Small intestine (tissue), 7 donors: ENCODE measurements at regions not wholly inside any gene's neighbourhood (a gene's known extent, or its start where the extent isn't known, plus 50 kb on each side); places are given as distances from the start of the nearest gene placed in this dataset.

Experiments used
- DNase-seq, 2 donors: peaks; one replicate each; pipeline versions ENCODE4 v3.0.0 to v3.0.0-alpha.2; 2013
- FAIRE-seq: peaks from 2 replicates; lab custom pipeline; 2012; peaks lifted over from hg19 to GRCh38; lab: Jason Lieb, UNC
- H3K27ac ChIP-seq, 3 donors: one replicate each; pipeline ENCODE4 v1.5.1; 2013; ENCODE audit warnings: low read length in 2 of 3, mild to moderate bottlenecking in 2 of 3, control low read depth in 1 of 3, inconsistent platforms in 1 of 3, low read depth in 1 of 3, moderate library complexity in 1 of 3
- H3K27me3 ChIP-seq, 3 donors: one replicate each; pipeline ENCODE4 v1.6.1; 2013; ENCODE audit warnings: low read length in 3 of 3, inconsistent platforms in 1 of 3; ENCODE audit not compliant: control insufficient read depth in 3 of 3, insufficient read depth in 3 of 3
- H3K36me3 ChIP-seq, 3 donors: one replicate each; pipeline ENCODE4 v1.6.1; 2013; ENCODE audit warnings: low read length in 3 of 3, inconsistent platforms in 1 of 3, low read depth in 1 of 3, mild to moderate bottlenecking in 1 of 3, moderate library complexity in 1 of 3; ENCODE audit not compliant: control insufficient read depth in 3 of 3, insufficient read depth in 2 of 3
- H3K4me1 ChIP-seq, 3 donors: one replicate each; pipeline ENCODE4 v1.6.1; 2013; ENCODE audit warnings: low read length in 2 of 3, inconsistent platforms in 1 of 3, low read depth in 1 of 3, mild to moderate bottlenecking in 1 of 3, moderate library complexity in 1 of 3; ENCODE audit not compliant: control insufficient read depth in 3 of 3, insufficient read depth in 2 of 3
- H3K4me3 ChIP-seq, 3 donors: one replicate each; pipeline ENCODE4 v1.5.1; 2013; ENCODE audit warnings: low read length in 3 of 3, control low read depth in 1 of 3, inconsistent platforms in 1 of 3, low read depth in 1 of 3, mild to moderate bottlenecking in 1 of 3, moderate library complexity in 1 of 3
- H3K9me3 ChIP-seq, 2 donors: one replicate each; pipeline ENCODE4 v1.6.1; 2013; ENCODE audit warnings: low read depth in 1 of 2, low read length in 1 of 2; ENCODE audit not compliant: control insufficient read depth in 2 of 2, insufficient read depth in 1 of 2
- WGBS, 3 donors: extraction: QIAGEN DNeasy Blood & Tissue Kit; methylation state at CpG; one replicate each; pipeline ENCODE4 v1.1.7; 2013; 5-methylcytosine and 5-hydroxymethylcytosine counted together
- donor health status: healthy with polysubstance abuse.
- donor health status: control.
- donor health status: control.
- donor health status: Bipolar disorder and iron deficiency.
- donor health status: healthy.

GRCh38 chr10:53260213-53260612 is 487.6 kb upstream of the MBL2 start:
- FAIRE-seq (no peak), DNase-seq (no peak)
- Histone ChIP-seq H3K4me3 (no peak overlapping the region), H3K27ac (no peak overlapping the region), H3K4me1 (no peaks in the 10 kb centered on the region), H3K9me3 (no peaks in the 10 kb centered on the region), H3K27me3 (no peaks in the 10 kb centered on the region), H3K36me3 (no peaks in the 10 kb centered on the region)
- WGBS, 3 donors, result 46 to 58% (median 52%) methylated on average over 1 of the region's 1 CpG

- no peak for FAIRE-seq
These were observed 484.0 kb upstream of the MBL2 start for GRCh38 chr10:53256623-53257022.

DNA sequence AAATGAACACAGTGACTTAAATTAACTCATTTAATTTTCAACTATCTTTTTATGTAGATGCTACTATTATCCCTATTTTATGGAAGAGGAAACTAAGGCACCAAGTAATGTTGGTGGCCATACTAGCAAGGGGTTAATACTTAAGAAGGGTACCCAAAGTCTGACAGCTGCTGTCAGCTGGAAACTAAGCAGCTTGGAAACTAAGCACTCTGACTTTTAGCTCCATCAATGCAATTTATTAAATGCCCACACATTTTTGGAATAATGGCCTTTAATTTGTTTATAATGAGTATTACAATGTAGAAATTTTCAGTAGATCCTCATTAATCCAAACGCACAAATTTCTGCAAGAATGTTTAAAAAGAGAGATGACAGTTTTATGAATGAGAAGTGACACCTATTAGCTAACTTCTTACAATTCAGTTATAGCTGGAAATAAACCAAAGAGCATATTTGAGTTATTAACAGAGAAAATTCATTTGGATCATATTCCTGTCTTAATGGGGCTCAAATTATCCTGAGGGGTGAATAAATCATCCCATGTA is 483.1 kb upstream of the MBL2 start:
- H3K4me1 ChIP-seq, result no peaks in the 10 kb centered on the region
- no peaks in the 10 kb centered on the region for H3K27me3 ChIP-seq
- 64 to 88% (median 76%) methylated on average over 1 of the region's 1 CpG for WGBS, 3 donors
- H3K27ac ChIP-seq, result no peak overlapping the region
- FAIRE-seq, result no peak
- no peak overlapping the region for H3K4me3 ChIP-seq
- no peaks in the 10 kb centered on the region for H3K36me3 ChIP-seq
- no peak for DNase-seq
- peaks cover 0 to 8% of the 10 kb centered on the region in 2 donors for H3K9me3 ChIP-seq

More at GRCh38 chr10:53256623-53257022, 484.0 kb upstream of the MBL2 start:
- no peak overlapping the region for H3K27ac ChIP-seq
- H3K4me3 ChIP-seq, result no peak overlapping the region
- no peaks in the 10 kb centered on the region for H3K4me1 ChIP-seq
- H3K36me3 ChIP-seq, result no peaks in the 10 kb centered on the region
- H3K9me3 ChIP-seq, result peaks cover 0 to 8% of the 10 kb centered on the region in 2 donors
- DNase-seq, result peak in 1 of 2 donors; percentile 3
- H3K27me3 ChIP-seq, result no peaks in the 10 kb centered on the region

- Histone ChIP-seq H3K27me3 (no peaks in the 10 kb centered on the region), H3K27ac (no peak overlapping the region), H3K4me3 (no peak overlapping the region), H3K36me3 (no peaks in the 10 kb centered on the region), H3K4me1 (no peaks in the 10 kb centered on the region), H3K9me3 (peaks cover 0 to 8% of the 10 kb centered on the region in 2 donors)
- DNase-seq (no peak), FAIRE-seq (no peak)
- 48 to 56% (median 51%) methylated on average over 3 of the region's 3 CpGs for WGBS, 3 donors
These were observed 480.6 kb upstream of the MBL2 start for GRCh38 chr10:53253221-53253620.

DNA sequence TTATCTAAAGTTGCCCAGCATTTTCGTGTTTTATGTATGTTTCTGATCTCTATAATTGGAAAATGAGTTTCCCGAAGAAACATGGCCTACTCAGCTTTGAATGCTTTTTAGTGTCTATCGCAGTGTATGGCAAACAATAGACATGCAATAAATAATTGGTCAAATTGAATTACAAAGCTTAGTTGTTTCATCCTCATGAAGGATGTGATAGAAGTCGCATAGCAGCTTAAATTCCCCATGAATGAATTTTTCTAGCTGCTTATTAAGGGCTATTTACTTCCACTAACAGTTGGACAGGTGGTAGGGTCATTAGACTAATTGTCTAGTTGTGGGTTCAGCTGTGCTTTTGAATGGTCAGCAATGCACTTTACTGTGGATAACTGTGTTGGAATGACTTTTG is 467.3 kb upstream of the MBL2 start:
- Histone ChIP-seq H3K9me3 (no peaks in the 10 kb centered on the region), H3K4me3 (no peak overlapping the region), H3K36me3 (no peaks in the 10 kb centered on the region), H3K27ac (no peak overlapping the region), H3K27me3 (no peaks in the 10 kb centered on the region), H3K4me1 (no peaks in the 10 kb centered on the region)
- DNase-seq (no peak), FAIRE-seq (no peak)
- 82 to 87% (median 85%) methylated on average over 4 of the region's 4 CpGs for WGBS, 3 donors

DNA sequence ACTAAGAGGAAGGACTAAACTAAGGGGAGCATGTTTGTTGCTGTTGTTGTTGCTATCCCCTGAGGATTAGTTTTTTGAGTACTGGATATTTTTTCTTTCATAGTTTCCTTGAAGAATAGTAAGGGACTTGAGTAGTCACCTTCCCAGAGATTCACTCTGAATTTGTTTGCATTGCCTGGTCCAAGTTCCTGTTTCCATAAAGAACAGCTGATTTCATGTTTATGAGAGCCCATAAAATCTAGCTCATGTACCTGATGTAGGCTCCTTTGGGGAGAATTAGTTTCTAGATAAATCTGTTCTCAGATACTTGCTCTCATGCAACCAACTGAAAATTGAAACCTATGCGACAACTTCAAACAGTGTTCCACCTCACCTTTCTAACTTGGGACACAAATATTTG is 464.4 kb upstream of the MBL2 start:
- Histone ChIP-seq H3K4me3 (no peak overlapping the region), H3K4me1 (no peaks in the 10 kb centered on the region), H3K27ac (no peak overlapping the region), H3K27me3 (no peaks in the 10 kb centered on the region), H3K9me3 (no peaks in the 10 kb centered on the region), H3K36me3 (no peaks in the 10 kb centered on the region)
- DNase-seq (peak in 1 of 2 donors; percentile 47), FAIRE-seq (no peak)
- WGBS, 3 donors, result 70 to 82% (median 75%) methylated on average over 1 of the region's 1 CpG

DNA sequence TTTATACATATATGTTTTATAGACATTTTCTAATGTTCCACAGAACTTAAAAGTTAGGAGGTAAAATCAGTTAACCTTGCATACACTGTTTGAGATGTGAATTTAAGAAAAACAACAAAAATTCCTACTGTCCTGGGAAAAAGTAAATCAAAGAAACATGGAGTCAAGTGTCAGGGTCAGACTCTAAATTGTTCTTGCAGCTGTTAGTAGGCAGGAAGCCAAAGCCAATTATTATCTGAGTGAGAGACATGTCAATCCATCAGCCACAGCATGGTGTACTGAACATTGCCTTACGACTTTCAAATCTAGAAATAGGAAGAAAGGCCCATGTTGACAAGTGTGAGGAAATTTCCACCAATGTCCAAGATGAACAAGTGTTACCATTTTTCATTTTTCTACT is 461.2 kb upstream of the MBL2 start:
- Histone ChIP-seq H3K27me3 (no peaks in the 10 kb centered on the region), H3K9me3 (no peaks in the 10 kb centered on the region), H3K4me3 (no peak overlapping the region), H3K36me3 (no peaks in the 10 kb centered on the region), H3K4me1 (no peaks in the 10 kb centered on the region), H3K27ac (no peak overlapping the region)
- DNase-seq (no peak), FAIRE-seq (no peak)
- WGBS, 3 donors, result 40 to 52% (median 48%) methylated on average over 1 of the region's 1 CpG

- Histone ChIP-seq H3K27ac (no peak overlapping the region), H3K36me3 (no peaks in the 10 kb centered on the region), H3K27me3 (no peaks in the 10 kb centered on the region), H3K4me3 (no peak overlapping the region), H3K9me3 (no peaks in the 10 kb centered on the region), H3K4me1 (no peaks in the 10 kb centered on the region)
- WGBS, 3 donors, result 43 to 48% (median 46%) methylated on average over 2 of the region's 2 CpGs
- DNase-seq (no peak), FAIRE-seq (peak; percentile 51)
These were observed 458.1 kb upstream of the MBL2 start for GRCh38 chr10:53230651-53231050.

GRCh38 chr10:53223851-53224250 is 451.3 kb upstream of the MBL2 start:
- 71 to 90% (median 86%) methylated on average over 2 of the region's 2 CpGs for WGBS, 3 donors
- H3K4me1 ChIP-seq, result no peaks in the 10 kb centered on the region
- no peaks in the 10 kb centered on the region for H3K36me3 ChIP-seq
- DNase-seq (no peak), FAIRE-seq (no peak)
- H3K4me3 ChIP-seq, result no peak overlapping the region
- H3K27ac ChIP-seq, result no peak overlapping the region
- no peaks in the 10 kb centered on the region for H3K27me3 ChIP-seq
- peaks cover 0 to 15% of the 10 kb centered on the region in 2 donors for H3K9me3 ChIP-seq
